ENCODE measurements at regions not wholly inside any gene's neighbourhood (a gene's known extent, or its start where the extent isn't known, plus 50 kb on each side); places are given as distances from the start of the nearest gene placed in this dataset.
"Not testable (repeated sequence)": the region's sequence is repeated elsewhere in the genome, so short reads cannot be mapped to it uniquely, and the experiment has no call there.

GRCh38 chr9:29449306-29449705, 1876.0 kb upstream of the C9orf72 start:
- no peak for DNase-seq

- peak in 1 of 2 experiments; percentile 14 for DNase-seq
Measured at GRCh38 chr9:29450343-29450875, 1877.1 kb upstream of the C9orf72 start.

- DNase-seq, result no peak
Measured at GRCh38 chr9:29456940-29457339, 1883.7 kb upstream of the C9orf72 start.

- no peak for DNase-seq
Measured at GRCh38 chr9:29475471-29475870, 1902.2 kb upstream of the C9orf72 start.

GRCh38 chr9:29511680-29512079, 1938.4 kb upstream of the C9orf72 start:
- no peak for DNase-seq

- no peak for DNase-seq
Measured at GRCh38 chr9:29514336-29514735, 1941.1 kb upstream of the C9orf72 start.

- DNase-seq, result no peak
Measured at GRCh38 chr9:29514862-29515261, 1941.6 kb upstream of the C9orf72 start.

- DNase-seq, result no peak
Measured at GRCh38 chr9:29548436-29548835, 1975.2 kb upstream of the C9orf72 start.

GRCh38 chr9:29555502-29555901, 1982.2 kb upstream of the C9orf72 start:
- DNase-seq, result no peak

GRCh38 chr9:29556317-29556716, 1983.0 kb upstream of the C9orf72 start:
- no peak for DNase-seq

GRCh38 chr9:29556746-29557145, 1983.5 kb upstream of the C9orf72 start:
- DNase-seq, result no peak

GRCh38 chr9:29564564-29564963, 1991.3 kb upstream of the C9orf72 start:
- DNase-seq, result no peak

GRCh38 chr9:29575219-29575618, 2001.9 kb upstream of the C9orf72 start:
- no peak for DNase-seq

- DNase-seq, result no peak
Measured at GRCh38 chr9:29588361-29588760, 2015.1 kb upstream of the C9orf72 start.

GRCh38 chr9:29609282-29609681, 2036.0 kb upstream of the C9orf72 start:
- DNase-seq, result no peak

GRCh38 chr9:29613773-29614172, 2040.5 kb upstream of the C9orf72 start:
- DNase-seq, result no peak

GRCh38 chr9:29616844-29617243, 2043.6 kb upstream of the C9orf72 start:
- no peak for DNase-seq

- no peak for DNase-seq
Measured at GRCh38 chr9:29625292-29625731, 2052.0 kb upstream of the C9orf72 start.

- DNase-seq, result no peak
Measured at GRCh38 chr9:29625931-29626330, 2052.7 kb upstream of the C9orf72 start.

GRCh38 chr9:29628856-29629255, 2055.6 kb upstream of the C9orf72 start:
- DNase-seq, result not testable (repeated sequence)

GRCh38 chr9:29637471-29638237, 2064.4 kb upstream of the C9orf72 start:
- DNase-seq, result no peak

- no peak for DNase-seq
Measured at GRCh38 chr9:29640507-29640906, 2067.2 kb upstream of the C9orf72 start.

GRCh38 chr9:29644514-29644913, 2071.2 kb upstream of the C9orf72 start:
- no peak for DNase-seq

GRCh38 chr9:29647451-29647850, 2074.2 kb upstream of the C9orf72 start:
- DNase-seq, result no peak

GRCh38 chr9:29648132-29648531, 2074.9 kb upstream of the C9orf72 start:
- DNase-seq, result no peak

Data from NCI-H526 (cell line).